ENCODE measurements at regions not wholly inside any gene's neighbourhood (a gene's known extent, or its start where the extent isn't known, plus 50 kb on each side); places are given as distances from the start of the nearest gene placed in this dataset.

DNA sequence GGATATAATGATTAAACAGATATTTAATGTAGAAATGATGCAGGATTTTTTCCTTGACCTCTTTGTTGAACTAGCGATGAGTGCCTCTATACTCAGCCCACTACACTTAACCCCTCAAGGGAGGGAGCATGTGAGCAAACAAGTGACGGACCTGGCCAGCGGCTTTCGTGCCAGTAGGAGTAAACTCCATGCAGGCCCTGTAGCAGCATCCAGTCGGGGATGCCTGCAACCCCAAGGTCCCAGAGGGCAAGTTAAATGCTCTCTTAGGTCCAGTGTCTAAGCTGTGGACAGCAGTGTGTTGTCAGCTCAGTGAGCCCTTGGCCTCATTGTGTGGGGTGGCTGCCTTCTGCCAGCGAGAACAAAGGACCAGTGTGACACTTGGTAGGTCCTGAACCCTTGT, 708.7 kb downstream of the TECRL start:
- TF ChIP-seq, protein P1, sequence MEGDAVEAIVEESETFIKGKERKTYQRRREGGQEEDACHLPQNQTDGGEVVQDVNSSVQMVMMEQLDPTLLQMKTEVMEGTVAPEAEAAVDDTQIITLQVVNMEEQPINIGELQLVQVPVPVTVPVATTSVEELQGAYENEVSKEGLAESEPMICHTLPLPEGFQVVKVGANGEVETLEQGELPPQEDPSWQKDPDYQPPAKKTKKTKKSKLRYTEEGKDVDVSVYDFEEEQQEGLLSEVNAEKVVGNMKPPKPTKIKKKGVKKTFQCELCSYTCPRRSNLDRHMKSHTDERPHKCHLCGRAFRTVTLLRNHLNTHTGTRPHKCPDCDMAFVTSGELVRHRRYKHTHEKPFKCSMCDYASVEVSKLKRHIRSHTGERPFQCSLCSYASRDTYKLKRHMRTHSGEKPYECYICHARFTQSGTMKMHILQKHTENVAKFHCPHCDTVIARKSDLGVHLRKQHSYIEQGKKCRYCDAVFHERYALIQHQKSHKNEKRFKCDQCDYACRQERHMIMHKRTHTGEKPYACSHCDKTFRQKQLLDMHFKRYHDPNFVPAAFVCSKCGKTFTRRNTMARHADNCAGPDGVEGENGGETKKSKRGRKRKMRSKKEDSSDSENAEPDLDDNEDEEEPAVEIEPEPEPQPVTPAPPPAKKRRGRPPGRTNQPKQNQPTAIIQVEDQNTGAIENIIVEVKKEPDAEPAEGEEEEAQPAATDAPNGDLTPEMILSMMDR (IDR thresholded peaks at IDR 0.05 in 8 of 11, conservative IDR thresholded peaks at IDR 0.05 in 3 of 11), result no peak
- TF ChIP-seq POLR2A (IDR thresholded peaks at IDR 0.05) (no peak), POLR2AphosphoS5 (IDR thresholded peaks at IDR 0.05) (no peak)
